Common myeloid progenitor, CD34-positive (primary cell): ENCODE measurements at regions not wholly inside any gene's neighbourhood (a gene's known extent, or its start where the extent isn't known, plus 50 kb on each side); places are given as distances from the start of the nearest gene placed in this dataset.

Experiments
- CTCF ChIA-PET: fragments of 350-600 bp; sonication (Branson Sonifier 250); formaldehyde crosslinking; loops from one replicate; lab custom pipeline; 2021; ENCODE audit warnings: antibody characterized with exemption; lab: Charles Lee
- POLR2A ChIA-PET: fragments of 350-600 bp; sonication (Branson Sonifier 250); formaldehyde crosslinking; loops from one replicate; lab custom pipeline; 2021; ENCODE audit warnings: antibody characterized with exemption; lab: Charles Lee
- DNase-seq, 3 donors: peaks; one replicate each; pipeline versions ENCODE4 v3.0.0 to v3.0.0-alpha.2; 2013
- H3K27ac ChIP-seq, 2 experiments: 1 replicate in 1 of 2; 2 replicates in 1 of 2; pipeline ENCODE4 v1.7.0; 2013; ENCODE audit warnings: inconsistent platforms in 2 of 2, low read length in 2 of 2, mild to moderate bottlenecking in 2 of 2, low read depth in 1 of 2, moderate library complexity in 1 of 2; ENCODE audit not compliant: severe bottlenecking in 2 of 2, insufficient read depth in 1 of 2, poor library complexity in 1 of 2
- H3K27me3 ChIP-seq, 5 experiments: replicated peaks in 2 of 5; 1 replicate in 3 of 5; 2 replicates in 2 of 5; pipeline versions ENCODE4 v1.6.1 to v1.7.0; 2013; ENCODE audit warnings: low read length in 4 of 5, mild to moderate bottlenecking in 2 of 5, moderate library complexity in 2 of 5, inconsistent platforms in 1 of 5; ENCODE audit not compliant: insufficient read depth in 5 of 5, control insufficient read depth in 4 of 5
- H3K36me3 ChIP-seq, 4 experiments: 1 replicate in 2 of 4; 2 replicates in 2 of 4; pipeline versions ENCODE4 v1.6.1 to v1.7.0; 2013; ENCODE audit warnings: low read length in 3 of 4, control low read depth in 1 of 4, mild to moderate bottlenecking in 1 of 4; ENCODE audit not compliant: control insufficient read depth in 4 of 4, insufficient read depth in 4 of 4
- H3K4me1 ChIP-seq, 4 experiments: 1 replicate in 3 of 4; 2 replicates in 1 of 4; pipeline versions ENCODE4 v1.6.1 to v1.7.1; 2013; ENCODE audit warnings: low read length in 3 of 4, mild to moderate bottlenecking in 3 of 4, control low read depth in 1 of 4, inconsistent platforms in 1 of 4, moderate library complexity in 1 of 4; ENCODE audit not compliant: control insufficient read depth in 4 of 4, insufficient read depth in 4 of 4; ENCODE audit errors: control extremely low read depth in 1 of 4
- H3K4me3 ChIP-seq, 7 experiments: 1 replicate in 4 of 7; 2 replicates in 3 of 7; pipeline versions ENCODE4 v1.5.1 to v1.7.0; 2013; ENCODE audit warnings: mild to moderate bottlenecking in 7 of 7, low read length in 6 of 7, moderate library complexity in 6 of 7, inconsistent platforms in 2 of 7, low read depth in 2 of 7, control low read depth in 1 of 7; ENCODE audit not compliant: insufficient read depth in 4 of 7, control insufficient read depth in 1 of 7; ENCODE audit errors: extremely low read depth in 1 of 7
- H3K9me3 ChIP-seq, 5 experiments: 1 replicate in 4 of 5; 2 replicates in 1 of 5; pipeline versions ENCODE4 v1.6.1 to v1.7.1; 2013; ENCODE audit warnings: low read length in 4 of 5, mild to moderate bottlenecking in 2 of 5, inconsistent platforms in 1 of 5, low read depth in 1 of 5, moderate library complexity in 1 of 5; ENCODE audit not compliant: control insufficient read depth in 4 of 5, insufficient read depth in 2 of 5; ENCODE audit errors: control extremely low read depth in 1 of 5
- WGBS: methylation state at CpG from one replicate; pipeline ENCODE4 v1.1.5; 2013; ENCODE audit not compliant: insufficient coverage; 5-methylcytosine and 5-hydroxymethylcytosine counted together

DNA sequence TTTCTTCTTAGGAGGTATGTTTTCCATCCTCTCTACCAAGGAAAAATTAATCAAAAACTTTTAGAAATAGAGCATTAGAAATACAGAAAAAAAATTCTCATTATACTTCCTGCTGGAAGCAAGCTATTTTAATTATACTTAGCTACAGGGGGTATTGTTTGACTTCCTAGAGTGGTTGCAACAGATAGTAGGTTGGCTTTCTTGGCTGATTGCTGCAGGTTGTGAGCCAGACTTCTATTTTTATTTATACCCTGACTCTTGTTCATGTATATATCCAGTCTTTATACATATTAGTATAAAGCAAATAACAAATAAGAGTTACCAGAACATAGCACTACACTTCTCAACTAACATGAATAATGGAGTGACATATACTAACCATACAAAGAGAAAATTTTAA, 460.8 kb upstream of the REG3G start:
- ChIA-PET CTCF (no interaction called here), POLR2A (no interaction called here)
- H3K27ac ChIP-seq = no peak overlapping the region
- DNase-seq = no peak
- H3K27me3 ChIP-seq = no peaks in the 10 kb centered on the region
- no peaks in the 10 kb centered on the region for H3K9me3 ChIP-seq
- no peaks in the 10 kb centered on the region for H3K36me3 ChIP-seq
- no peak overlapping the region for H3K4me3 ChIP-seq
- no peaks in the 10 kb centered on the region for H3K4me1 ChIP-seq

DNA sequence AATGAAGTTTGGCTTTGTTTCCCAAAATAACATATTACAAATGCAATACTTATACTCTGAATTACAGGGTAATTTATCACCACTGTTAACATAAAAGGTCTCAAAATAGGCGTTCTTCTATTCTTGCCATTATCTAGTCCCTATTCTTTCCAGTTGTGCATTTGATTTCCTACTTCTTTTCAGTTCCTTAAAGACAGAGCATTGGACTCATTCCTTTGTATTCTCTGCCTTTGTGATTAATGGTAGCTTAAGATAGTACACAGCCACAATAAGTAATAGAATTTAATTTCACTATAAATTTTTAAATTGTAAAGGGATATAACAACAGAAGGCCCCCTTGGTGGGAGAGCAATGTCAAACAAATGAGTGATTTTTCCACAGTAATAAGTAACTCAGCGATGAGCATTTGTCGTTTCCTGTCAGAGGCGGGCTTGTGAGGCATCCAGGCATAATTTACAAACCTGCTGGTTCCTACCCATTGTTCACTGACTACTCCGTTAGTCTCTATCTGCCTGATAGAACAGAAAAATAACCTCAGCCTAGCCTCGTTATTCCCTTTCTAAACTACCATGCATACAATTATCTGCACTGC, 456.6 kb upstream of the REG3G start:
- Histone ChIP-seq H3K27ac (no peak overlapping the region), H3K9me3 (no peaks in the 10 kb centered on the region), H3K27me3 (no peaks in the 10 kb centered on the region), H3K36me3 (no peaks in the 10 kb centered on the region), H3K4me1 (no peaks in the 10 kb centered on the region), H3K4me3 (no peak overlapping the region)
- ChIA-PET POLR2A (no interaction called here), CTCF (no interaction called here)
- WGBS = 85% methylated on average over 5 of the region's 6 CpGs
- no peak for DNase-seq

DNA sequence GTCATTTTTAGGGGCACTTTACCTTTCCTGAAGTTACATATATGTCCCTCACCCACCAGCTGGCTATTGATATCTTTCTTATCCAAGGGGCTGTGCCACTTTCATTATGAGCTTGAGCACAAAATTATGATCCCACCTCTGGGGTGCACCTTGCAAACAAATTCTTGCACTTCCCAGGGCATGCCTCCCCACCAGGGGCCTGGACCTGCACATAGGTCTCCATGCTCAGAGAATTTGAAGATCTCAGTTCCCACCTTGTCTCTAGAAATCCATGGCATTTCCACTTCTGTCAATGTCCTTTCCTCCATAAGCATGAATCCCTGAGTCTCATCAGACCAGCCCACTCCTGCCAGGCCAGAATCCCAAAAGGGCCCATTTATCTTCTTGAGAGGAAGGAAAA, 449.1 kb upstream of the REG3G start:
- Histone ChIP-seq H3K27ac (no peak overlapping the region), H3K9me3 (no peaks in the 10 kb centered on the region), H3K36me3 (no peaks in the 10 kb centered on the region), H3K4me3 (no peak overlapping the region), H3K4me1 (no peaks in the 10 kb centered on the region), H3K27me3 (no peaks in the 10 kb centered on the region)
- ChIA-PET POLR2A (no interaction called here), CTCF (no interaction called here)
- DNase-seq = no peak

DNA sequence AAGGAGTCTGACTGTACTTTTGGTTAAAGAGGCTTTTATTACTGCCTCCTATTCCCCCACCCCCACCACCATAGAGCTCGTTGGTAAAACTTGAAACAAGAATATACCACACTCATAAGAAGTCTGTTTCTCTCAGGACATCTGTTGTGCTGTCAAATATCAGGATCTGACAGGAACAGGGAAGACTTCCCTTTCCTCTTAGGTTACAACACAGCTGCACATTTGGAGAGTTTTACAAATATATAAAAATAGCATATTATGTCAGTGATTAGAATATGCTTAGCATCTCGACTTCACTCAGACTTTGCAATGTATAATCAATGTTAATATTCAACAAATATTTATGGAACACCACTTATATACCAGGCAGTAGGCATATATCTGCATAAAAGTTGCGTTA, 439.6 kb upstream of the REG3G start:
- WGBS = no CpG with 5 or more reads among the region's 3 CpGs
- POLR2A ChIA-PET = no interaction called here

DNA sequence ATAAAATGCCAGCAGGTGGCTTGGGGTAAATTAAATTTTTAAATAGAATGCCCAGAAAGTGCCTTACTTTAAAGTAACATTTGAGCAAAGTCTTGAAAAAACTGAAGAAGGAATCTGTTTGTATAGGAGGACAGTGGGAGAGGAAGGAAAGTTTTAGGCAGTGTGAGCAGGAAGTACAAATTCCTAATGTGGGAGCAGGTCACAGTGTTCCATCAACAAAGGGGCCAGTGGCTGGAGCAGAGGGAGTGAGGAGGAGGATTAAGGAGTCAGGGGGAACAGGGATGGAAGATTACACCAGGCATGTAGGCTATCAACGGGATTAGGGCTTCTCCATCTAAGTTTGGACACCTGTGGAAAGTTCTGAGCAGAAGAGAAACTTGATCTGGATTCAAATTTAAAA, 439.2 kb upstream of the REG3G start:
- no peak overlapping the region for H3K4me3 ChIP-seq
- WGBS = 82% methylated on average over 1 of the region's 1 CpG
- H3K4me1 ChIP-seq = no peaks in the 10 kb centered on the region
- POLR2A ChIA-PET = no interaction called here
- no peak for DNase-seq
- H3K9me3 ChIP-seq = no peaks in the 10 kb centered on the region
- no peak overlapping the region for H3K27ac ChIP-seq
- CTCF ChIA-PET = no interaction called here
- no peaks in the 10 kb centered on the region for H3K36me3 ChIP-seq
- H3K27me3 ChIP-seq = no peaks in the 10 kb centered on the region

More for the DNA sequence above, 439.6 kb upstream of the REG3G start:
- H3K27me3 ChIP-seq = no peaks in the 10 kb centered on the region
- no peak for DNase-seq
- H3K4me1 ChIP-seq = no peaks in the 10 kb centered on the region
- H3K27ac ChIP-seq = no peak overlapping the region
- H3K9me3 ChIP-seq = no peaks in the 10 kb centered on the region
- CTCF ChIA-PET = no interaction called here
- H3K36me3 ChIP-seq = no peaks in the 10 kb centered on the region
- H3K4me3 ChIP-seq = no peak overlapping the region

DNA sequence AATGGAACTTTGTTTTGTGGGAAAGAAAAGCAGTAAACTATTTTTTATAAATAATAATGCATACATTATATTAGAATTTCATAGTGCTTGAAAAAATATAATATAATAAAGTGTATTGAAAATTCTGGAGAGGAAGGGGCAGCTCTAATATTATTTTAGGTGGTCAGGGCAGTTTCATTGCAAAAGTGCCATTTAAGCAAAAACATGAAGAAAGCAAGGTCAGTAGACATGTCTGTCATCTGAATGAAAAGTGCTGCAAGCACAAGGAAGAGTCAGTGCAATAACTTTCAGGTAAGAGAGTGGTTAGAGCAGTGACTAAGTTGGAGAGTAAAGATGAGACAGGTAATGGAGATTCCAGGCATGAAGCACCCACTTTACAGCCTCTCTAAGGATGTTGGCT, 435.6 kb upstream of the REG3G start:
- H3K9me3 ChIP-seq = no peaks in the 10 kb centered on the region
- H3K27me3 ChIP-seq = no peaks in the 10 kb centered on the region
- ChIA-PET POLR2A (no interaction called here), CTCF (no interaction called here)
- no peaks in the 10 kb centered on the region for H3K36me3 ChIP-seq
- H3K4me3 ChIP-seq = no peak overlapping the region
- DNase-seq = no peak
- H3K4me1 ChIP-seq = no peaks in the 10 kb centered on the region
- no peak overlapping the region for H3K27ac ChIP-seq

DNA sequence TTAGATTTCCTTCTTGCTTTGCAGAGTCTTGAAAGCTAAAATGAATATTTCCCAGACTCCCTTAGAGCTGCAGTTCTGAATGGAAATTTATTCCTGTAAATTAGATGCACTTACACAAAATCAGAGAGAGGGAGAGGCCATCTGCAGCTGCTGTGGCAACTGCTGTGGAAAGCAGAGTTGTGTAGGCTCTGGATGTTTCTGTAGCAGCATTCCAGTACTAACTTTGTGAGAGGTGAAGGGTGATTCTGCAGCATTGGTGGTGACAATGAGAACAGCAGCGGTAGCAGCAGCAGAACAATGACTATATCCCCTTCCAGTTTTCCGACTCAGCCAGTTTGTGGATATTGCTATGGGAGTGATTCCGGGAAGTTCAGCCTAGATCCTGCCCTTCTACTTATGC, 433.0 kb upstream of the REG3G start:
- Histone ChIP-seq H3K4me1 (no peaks in the 10 kb centered on the region), H3K4me3 (no peak overlapping the region), H3K9me3 (no peaks in the 10 kb centered on the region), H3K27ac (no peak overlapping the region), H3K27me3 (no peaks in the 10 kb centered on the region), H3K36me3 (no peaks in the 10 kb centered on the region)
- CTCF ChIA-PET = no interaction called here
- no CpG with 5 or more reads among the region's 3 CpGs for WGBS
- POLR2A ChIA-PET = no interaction called here
- DNase-seq = no peak
